GM19455 (cell line): ENCODE measurements at regions not wholly inside any gene's neighbourhood (a gene's known extent, or its start where the extent isn't known, plus 50 kb on each side); places are given as distances from the start of the nearest gene placed in this dataset.

Experiments
- ATAC-seq: cut with Tn5 transposase; IDR thresholded peaks from one replicate; pipeline ENCODE4 v1.9.1; 2021; ENCODE audit not compliant: unreplicated experiment

- no peak for ATAC-seq
Measured at GRCh38 chrX:69085151-69085550, 80.1 kb downstream of the PJA1 start.

- no peak for ATAC-seq
Measured at GRCh38 chrX:69083801-69084200, 81.5 kb downstream of the PJA1 start.

- ATAC-seq, result no peak
Measured at GRCh38 chrX:69083361-69083760, 81.9 kb downstream of the PJA1 start.

GRCh38 chrX:69082753-69083150, 82.5 kb downstream of the PJA1 start:
- no peak for ATAC-seq

GRCh38 chrX:69082055-69082752, 83.0 kb downstream of the PJA1 start:
- no peak for ATAC-seq

GRCh38 chrX:69080855-69081465, 84.3 kb downstream of the PJA1 start:
- no peak for ATAC-seq

- ATAC-seq, result no peak
Measured at GRCh38 chrX:69079268-69079667, 86.0 kb downstream of the PJA1 start.

GRCh38 chrX:69077895-69078455, 87.3 kb downstream of the PJA1 start:
- no peak for ATAC-seq

GRCh38 chrX:69076088-69076487, 89.2 kb downstream of the PJA1 start:
- no peak for ATAC-seq

GRCh38 chrX:69074726-69075125, 90.5 kb downstream of the PJA1 start:
- ATAC-seq, result no peak

GRCh38 chrX:69073721-69074120, 91.5 kb downstream of the PJA1 start:
- ATAC-seq, result no peak

- ATAC-seq, result no peak
Measured at GRCh38 chrX:69073241-69073640, 92.0 kb downstream of the PJA1 start.

- no peak for ATAC-seq
Measured at GRCh38 chrX:69072486-69073006, 92.7 kb downstream of the PJA1 start.

- ATAC-seq, result no peak
Measured at GRCh38 chrX:69070949-69071650, 94.2 kb downstream of the PJA1 start.

GRCh38 chrX:69069876-69070275, 95.4 kb downstream of the PJA1 start:
- ATAC-seq, result no peak

- no peak for ATAC-seq
Measured at GRCh38 chrX:69069086-69069445, 96.2 kb downstream of the PJA1 start.

- no peak for ATAC-seq
Measured at GRCh38 chrX:69068301-69069085, 96.8 kb downstream of the PJA1 start.

GRCh38 chrX:69067841-69068240, 97.4 kb downstream of the PJA1 start:
- no peak for ATAC-seq

- no peak for ATAC-seq
Measured at GRCh38 chrX:69066966-69067525, 98.2 kb downstream of the PJA1 start.

GRCh38 chrX:69066021-69066757, 99.1 kb downstream of the PJA1 start:
- ATAC-seq, result no peak
